HEK293 (cell line): ENCODE measurements at regions not wholly inside any gene's neighbourhood (a gene's known extent, or its start where the extent isn't known, plus 50 kb on each side); places are given as distances from the start of the nearest gene placed in this dataset.

ENCODE experiments used
- CTCF ChIA-PET: fragments of 350-600 bp; formaldehyde crosslinking; extraction: SDS; loops from one replicate; lab custom pipeline; 2021; ENCODE audit warnings: antibody characterized with exemption; lab: Yijun Ruan, JAX
- POLR2A ChIA-PET: fragments of 300-600 bp; formaldehyde crosslinking; extraction: SDS; loops from one replicate; lab custom pipeline; 2020; ENCODE audit warnings: antibody characterized with exemption, inconsistent platforms; lab: Yijun Ruan, JAX
- H3K27ac ChIP-seq: fragments of 200-500 bp; sonication (Bioruptor generic); 2 replicates; pipeline ENCODE4 v1.5.1; 2014; ENCODE audit warnings: low read depth, low read length, control low read depth, inconsistent platforms; ENCODE audit errors: extremely low read depth
- H3K36me3 ChIP-seq, 2 experiments: fragments of 200-500 bp in 1 of 2; sonication (Bioruptor generic) in 1 of 2; 1 replicate in 1 of 2; 2 replicates in 1 of 2; pipeline ENCODE4 v1.5.1; 2014 to 2017; ENCODE audit warnings: inconsistent platforms in 2 of 2, low read length in 2 of 2; ENCODE audit not compliant: control insufficient read depth in 2 of 2, insufficient read depth in 1 of 2
- H3K4me1 ChIP-seq: fragments of 200-500 bp; sonication (Bioruptor generic); 2 replicates; pipeline ENCODE4 v1.5.1; 2014; ENCODE audit warnings: mild to moderate bottlenecking, low read length, inconsistent platforms; ENCODE audit not compliant: control insufficient read depth, insufficient read depth
- H3K4me3 ChIP-seq: 2 replicates; pipeline ENCODE4 v1.5.1; 2011; ENCODE audit warnings: low read depth, mild to moderate bottlenecking, control low read depth, low read length, moderate library complexity
- H3K9me3 ChIP-seq: fragments of 200-500 bp; sonication (Bioruptor generic); 2 replicates; pipeline ENCODE4 v1.5.1; 2014; ENCODE audit warnings: low read depth, low read length, inconsistent platforms; ENCODE audit not compliant: control insufficient read depth, insufficient read depth
- EGR2 ChIP-seq: fragments of 450-650 bp; formaldehyde crosslinking; IDR thresholded peaks from 2 replicates; pipeline ENCODE4 v1.5.1; 2016; ENCODE audit warnings: low read depth, missing biosample characterization, missing genetic modification characterization
- FEZF1 ChIP-seq: fragments of 450-650 bp; formaldehyde crosslinking; IDR thresholded peaks from 2 replicates; pipeline ENCODE4 v1.5.1; 2016; ENCODE audit warnings: missing biosample characterization, missing genetic modification characterization
- HOXC10 ChIP-seq: sonication (generic); formaldehyde crosslinking; IDR thresholded peaks from 2 replicates; pipeline ENCODE4 v1.8.1; 2023; ENCODE audit warnings: mild to moderate bottlenecking, missing genetic modification reagents
- MEIS1 ChIP-seq: sonication (generic); formaldehyde crosslinking; IDR thresholded peaks from 2 replicates; pipeline ENCODE4 v1.8.1; 2022; ENCODE audit warnings: missing genetic modification reagents, mild to moderate bottlenecking, borderline replicate concordance
- OSR2 ChIP-seq: fragments of 450-650 bp; formaldehyde crosslinking; IDR thresholded peaks from 2 replicates; pipeline ENCODE4 v1.5.1; 2016; ENCODE audit warnings: missing biosample characterization, missing genetic modification characterization
- TRIM28 ChIP-seq: IDR thresholded peaks from 2 replicates; pipeline ENCODE4 v1.6.1; 2011; ENCODE audit warnings: low read length, control low read depth, borderline replicate concordance
- ZBTB17 ChIP-seq: fragments of 450-650 bp; formaldehyde crosslinking; IDR thresholded peaks from 2 replicates; pipeline ENCODE4 v1.5.1; 2016; ENCODE audit warnings: missing biosample characterization, missing genetic modification characterization
- ZBTB20 ChIP-seq: fragments of 450-650 bp; formaldehyde crosslinking; IDR thresholded peaks from 2 replicates; pipeline ENCODE4 v1.5.1; 2016; ENCODE audit warnings: missing biosample characterization, missing genetic modification characterization
- ZNF10 ChIP-seq: fragments of 450-650 bp; formaldehyde crosslinking; IDR thresholded peaks from 2 replicates; pipeline ENCODE4 v1.5.1; 2017; ENCODE audit warnings: missing biosample characterization, missing genetic modification characterization
- ZNF138 ChIP-seq: fragments of 450-650 bp; formaldehyde crosslinking; IDR thresholded peaks from 2 replicates; pipeline ENCODE4 v1.5.1; 2016; ENCODE audit warnings: missing biosample characterization, missing genetic modification characterization, borderline replicate concordance
- ZNF140 ChIP-seq: fragments of 450-650 bp; formaldehyde crosslinking; IDR thresholded peaks from 2 replicates; pipeline ENCODE4 v1.5.1; 2016; ENCODE audit warnings: missing biosample characterization, missing genetic modification characterization
- ZNF146 ChIP-seq: fragments of 450-650 bp; formaldehyde crosslinking; IDR thresholded peaks from 2 replicates; pipeline ENCODE4 v1.5.1; 2016; ENCODE audit warnings: missing biosample characterization, missing genetic modification characterization
- ZNF184 ChIP-seq: fragments of 450-650 bp; IDR thresholded peaks from 2 replicates; pipeline ENCODE4 v1.5.1; 2018; ENCODE audit warnings: missing biosample characterization, mild to moderate bottlenecking, missing genetic modification characterization
- ZNF221 ChIP-seq: fragments of 450-650 bp; formaldehyde crosslinking; IDR thresholded peaks from 2 replicates; pipeline ENCODE4 v1.5.1; 2017; ENCODE audit warnings: missing biosample characterization, missing genetic modification characterization, borderline replicate concordance
- ZNF266 ChIP-seq: fragments of 450-650 bp; formaldehyde crosslinking; IDR thresholded peaks from 2 replicates; pipeline ENCODE4 v1.5.1; 2016; ENCODE audit warnings: missing biosample characterization, missing genetic modification characterization, low read depth
- ZNF341 ChIP-seq: fragments of 450-650 bp; formaldehyde crosslinking; IDR thresholded peaks from 2 replicates; pipeline ENCODE4; 2016; ENCODE audit warnings: low read depth, missing biosample characterization, missing genetic modification characterization
- ZNF404 ChIP-seq: fragments of 450-650 bp; formaldehyde crosslinking; IDR thresholded peaks from 2 replicates; pipeline ENCODE4 v1.5.1; 2017; ENCODE audit warnings: missing biosample characterization, missing genetic modification characterization
- ZNF473 ChIP-seq: fragments of 450-650 bp; formaldehyde crosslinking; IDR thresholded peaks from 2 replicates; pipeline ENCODE4 v1.5.1; 2017; ENCODE audit warnings: missing biosample characterization, missing genetic modification characterization
- ZNF48 ChIP-seq: fragments of 450-650 bp; formaldehyde crosslinking; IDR thresholded peaks from 2 replicates; pipeline ENCODE4 v1.5.1; 2016; ENCODE audit warnings: missing biosample characterization, missing genetic modification characterization
- ZNF571 ChIP-seq: fragments of 450-650 bp; formaldehyde crosslinking; IDR thresholded peaks from 2 replicates; pipeline ENCODE4 v1.5.0; 2017; ENCODE audit warnings: missing biosample characterization, missing genetic modification characterization
- ZNF621 ChIP-seq: fragments of 450-650 bp; formaldehyde crosslinking; IDR thresholded peaks from 2 replicates; pipeline ENCODE4 v1.5.1; 2017; ENCODE audit warnings: missing biosample characterization, missing genetic modification characterization
- ZNF629 ChIP-seq: fragments of 450-650 bp; formaldehyde crosslinking; IDR thresholded peaks from 2 replicates; pipeline ENCODE4 v1.5.1; 2017; ENCODE audit warnings: missing biosample characterization, missing genetic modification characterization
- ZNF654 ChIP-seq: fragments of 450-650 bp; formaldehyde crosslinking; IDR thresholded peaks from 2 replicates; pipeline ENCODE4 v1.5.1; 2016; ENCODE audit warnings: low read depth, missing biosample characterization, missing genetic modification characterization
- ZNF785 ChIP-seq: fragments of 450-650 bp; formaldehyde crosslinking; IDR thresholded peaks from 2 replicates; pipeline ENCODE4 v1.5.1; 2016; ENCODE audit warnings: missing biosample characterization, missing genetic modification characterization
- TF ChIP-seq, protein P1 (sequence below): fragments of 450-650 bp; formaldehyde crosslinking; IDR thresholded peaks from 2 replicates; pipeline ENCODE4; 2016; ENCODE audit warnings: missing biosample characterization, missing genetic modification characterization
- TF ChIP-seq, protein P2 (sequence below): fragments of 450-650 bp; formaldehyde crosslinking; conservative IDR thresholded peaks from 2 replicates; pipeline ENCODE4 v1.5.1; 2016; ENCODE audit warnings: low read depth, missing biosample characterization, missing genetic modification characterization
- TF ChIP-seq, protein P3 (sequence below): fragments of 450-650 bp; formaldehyde crosslinking; IDR thresholded peaks from 2 replicates; pipeline ENCODE4 v1.5.1; 2017; ENCODE audit warnings: missing biosample characterization, missing genetic modification characterization
- TF ChIP-seq, protein P4 (sequence below): fragments of 450-650 bp; formaldehyde crosslinking; IDR thresholded peaks from 2 replicates; pipeline ENCODE4 v1.5.1; 2016; ENCODE audit warnings: missing biosample characterization, missing genetic modification characterization, low read depth

DNA sequence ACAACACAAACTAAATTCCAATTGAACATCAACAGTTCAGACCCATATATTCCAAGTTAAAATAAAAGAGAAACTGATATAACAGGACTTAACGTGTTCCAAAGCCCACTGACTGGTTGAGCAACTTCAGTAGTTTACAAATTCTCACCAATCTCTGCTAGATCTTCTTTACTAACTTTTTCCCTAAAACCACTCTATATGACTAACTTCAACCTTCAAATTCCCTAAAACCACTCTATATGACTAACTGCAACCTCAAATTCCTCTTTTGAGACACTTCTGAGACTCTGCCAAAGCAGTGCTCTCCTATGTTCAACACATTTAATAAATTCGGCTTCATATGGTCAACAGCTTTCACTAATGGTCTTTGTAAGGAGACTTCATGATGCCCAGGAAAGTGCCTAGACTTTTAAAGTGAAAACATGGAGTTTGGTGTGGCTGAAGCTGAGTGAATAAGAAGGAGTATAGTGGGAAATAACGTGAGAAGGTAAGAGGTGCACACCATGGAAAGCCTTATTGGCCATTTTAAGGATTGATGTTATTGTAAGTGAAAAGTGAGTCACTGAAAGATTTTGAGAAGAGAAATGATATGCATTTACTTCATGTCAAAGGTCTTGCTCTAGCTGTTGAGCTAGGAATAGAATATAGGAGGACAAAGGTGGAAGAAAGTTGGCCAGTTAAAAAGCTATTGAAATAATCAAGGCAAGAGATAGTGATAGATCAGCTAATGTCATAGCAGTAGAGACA, 134.0 kb upstream of the HCRTR2 start:
- ChIA-PET CTCF (no interaction called here), POLR2A (no interaction called here)
- no peaks in the 10 kb centered on the region for H3K9me3 ChIP-seq
- no peaks in the 10 kb centered on the region for H3K4me1 ChIP-seq
- TF ChIP-seq, protein P1, sequence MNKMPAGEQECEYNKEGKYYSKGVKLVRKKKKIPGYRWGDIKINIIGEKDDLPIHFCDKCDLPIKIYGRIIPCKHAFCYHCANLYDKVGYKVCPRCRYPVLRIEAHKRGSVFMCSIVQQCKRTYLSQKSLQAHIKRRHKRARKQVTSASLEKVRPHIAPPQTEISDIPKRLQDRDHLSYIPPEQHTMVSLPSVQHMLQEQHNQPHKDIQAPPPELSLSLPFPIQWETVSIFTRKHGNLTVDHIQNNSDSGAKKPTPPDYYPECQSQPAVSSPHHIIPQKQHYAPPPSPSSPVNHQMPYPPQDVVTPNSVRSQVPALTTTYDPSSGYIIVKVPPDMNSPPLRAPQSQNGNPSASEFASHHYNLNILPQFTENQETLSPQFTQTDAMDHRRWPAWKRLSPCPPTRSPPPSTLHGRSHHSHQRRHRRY = no peak
- TF ChIP-seq, protein P2, sequence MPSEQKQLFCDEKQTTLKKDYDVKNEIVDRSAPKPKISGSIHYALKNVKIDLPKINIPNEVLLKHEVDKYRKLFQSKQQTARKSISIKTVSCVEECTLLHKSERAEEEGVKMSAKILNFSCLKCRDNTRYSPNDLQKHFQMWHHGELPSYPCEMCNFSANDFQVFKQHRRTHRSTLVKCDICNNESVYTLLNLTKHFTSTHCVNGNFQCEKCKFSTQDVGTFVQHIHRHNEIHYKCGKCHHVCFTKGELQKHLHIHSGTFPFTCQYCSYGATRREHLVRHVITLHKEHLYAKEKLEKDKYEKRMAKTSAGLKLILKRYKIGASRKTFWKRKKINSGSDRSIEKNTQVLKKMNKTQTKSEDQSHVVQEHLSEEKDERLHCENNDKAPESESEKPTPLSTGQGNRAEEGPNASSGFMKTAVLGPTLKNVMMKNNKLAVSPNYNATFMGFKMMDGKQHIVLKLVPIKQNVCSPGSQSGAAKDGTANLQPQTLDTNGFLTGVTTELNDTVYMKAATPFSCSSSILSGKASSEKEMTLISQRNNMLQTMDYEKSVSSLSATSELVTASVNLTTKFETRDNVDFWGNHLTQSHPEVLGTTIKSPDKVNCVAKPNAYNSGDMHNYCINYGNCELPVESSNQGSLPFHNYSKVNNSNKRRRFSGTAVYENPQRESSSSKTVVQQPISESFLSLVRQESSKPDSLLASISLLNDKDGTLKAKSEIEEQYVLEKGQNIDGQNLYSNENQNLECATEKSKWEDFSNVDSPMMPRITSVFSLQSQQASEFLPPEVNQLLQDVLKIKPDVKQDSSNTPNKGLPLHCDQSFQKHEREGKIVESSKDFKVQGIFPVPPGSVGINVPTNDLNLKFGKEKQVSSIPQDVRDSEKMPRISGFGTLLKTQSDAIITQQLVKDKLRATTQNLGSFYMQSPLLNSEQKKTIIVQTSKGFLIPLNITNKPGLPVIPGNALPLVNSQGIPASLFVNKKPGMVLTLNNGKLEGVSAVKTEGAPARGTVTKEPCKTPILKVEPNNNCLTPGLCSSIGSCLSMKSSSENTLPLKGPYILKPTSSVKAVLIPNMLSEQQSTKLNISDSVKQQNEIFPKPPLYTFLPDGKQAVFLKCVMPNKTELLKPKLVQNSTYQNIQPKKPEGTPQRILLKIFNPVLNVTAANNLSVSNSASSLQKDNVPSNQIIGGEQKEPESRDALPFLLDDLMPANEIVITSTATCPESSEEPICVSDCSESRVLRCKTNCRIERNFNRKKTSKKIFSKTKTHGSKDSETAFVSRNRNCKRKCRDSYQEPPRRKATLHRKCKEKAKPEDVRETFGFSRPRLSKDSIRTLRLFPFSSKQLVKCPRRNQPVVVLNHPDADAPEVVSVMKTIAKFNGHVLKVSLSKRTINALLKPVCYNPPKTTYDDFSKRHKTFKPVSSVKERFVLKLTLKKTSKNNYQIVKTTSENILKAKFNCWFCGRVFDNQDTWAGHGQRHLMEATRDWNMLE = no peak
- no peak for TF ChIP-seq ZNF785 (tag by site-specific recombination)
- TF ChIP-seq HOXC10 (CRISPR knock-in tag) = no peak
- no peak for TF ChIP-seq EGR2 (tag by site-specific recombination)
- TF ChIP-seq ZNF266 (tag by site-specific recombination) = no peak
- no peak for TF ChIP-seq ZNF138
- no peak for TF ChIP-seq ZNF473 (tag by site-specific recombination)
- TF ChIP-seq ZNF571 (tag by site-specific recombination) = no peak
- TF ChIP-seq ZNF140 (tag by site-specific recombination) = no peak
- TF ChIP-seq, protein P3, sequence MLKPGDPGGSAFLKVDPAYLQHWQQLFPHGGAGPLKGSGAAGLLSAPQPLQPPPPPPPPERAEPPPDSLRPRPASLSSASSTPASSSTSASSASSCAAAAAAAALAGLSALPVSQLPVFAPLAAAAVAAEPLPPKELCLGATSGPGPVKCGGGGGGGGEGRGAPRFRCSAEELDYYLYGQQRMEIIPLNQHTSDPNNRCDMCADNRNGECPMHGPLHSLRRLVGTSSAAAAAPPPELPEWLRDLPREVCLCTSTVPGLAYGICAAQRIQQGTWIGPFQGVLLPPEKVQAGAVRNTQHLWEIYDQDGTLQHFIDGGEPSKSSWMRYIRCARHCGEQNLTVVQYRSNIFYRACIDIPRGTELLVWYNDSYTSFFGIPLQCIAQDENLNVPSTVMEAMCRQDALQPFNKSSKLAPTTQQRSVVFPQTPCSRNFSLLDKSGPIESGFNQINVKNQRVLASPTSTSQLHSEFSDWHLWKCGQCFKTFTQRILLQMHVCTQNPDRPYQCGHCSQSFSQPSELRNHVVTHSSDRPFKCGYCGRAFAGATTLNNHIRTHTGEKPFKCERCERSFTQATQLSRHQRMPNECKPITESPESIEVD = no peak
- no peak for TF ChIP-seq ZNF341
- H3K4me3 ChIP-seq = no peak overlapping the region
- H3K36me3 ChIP-seq = no peaks in the 10 kb centered on the region
- H3K27ac ChIP-seq = no peak overlapping the region

DNA sequence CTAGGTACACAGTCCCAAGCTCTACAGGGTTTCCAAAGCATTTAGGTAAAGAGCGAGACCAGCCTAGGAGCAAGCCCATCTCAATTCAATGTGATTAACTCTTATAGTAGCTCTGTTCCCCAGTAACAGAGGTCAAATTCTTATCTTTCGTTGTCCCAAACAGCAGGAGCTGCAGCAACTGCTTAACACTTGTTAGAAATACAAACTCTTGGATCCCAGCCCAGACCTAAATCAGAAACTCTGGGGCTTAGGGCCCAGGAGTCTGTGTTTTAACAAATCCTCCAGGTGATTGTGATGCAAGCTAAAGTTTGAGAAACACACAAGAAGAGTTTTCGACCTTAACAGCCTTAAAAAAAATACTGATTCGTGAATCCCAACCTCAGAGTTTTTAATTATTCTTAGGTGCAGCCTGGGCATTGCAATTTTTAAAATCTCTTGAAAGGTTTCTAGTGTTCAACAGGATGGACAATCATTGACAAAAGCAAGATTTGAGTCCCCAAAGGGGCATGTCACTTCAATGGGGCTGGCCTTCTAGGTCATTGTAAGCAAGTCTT, 127.4 kb upstream of the HCRTR2 start:
- ChIA-PET CTCF (no interaction called here), POLR2A (no interaction called here)
- Histone ChIP-seq H3K9me3 (no peaks in the 10 kb centered on the region), H3K36me3 (no peaks in the 10 kb centered on the region), H3K4me1 (peaks cover 12% of the 10 kb centered on the region), H3K4me3 (no peak overlapping the region), H3K27ac (no peak overlapping the region; the same call in 1 of the 2 replicates)
- TF ChIP-seq ZNF629 (tag by site-specific recombination) = no peak
- TF ChIP-seq ZBTB20 (tag by site-specific recombination) = peak; percentile 91
- no peak for TF ChIP-seq ZNF221
- no peak for TF ChIP-seq TRIM28
- TF ChIP-seq, protein P4, sequence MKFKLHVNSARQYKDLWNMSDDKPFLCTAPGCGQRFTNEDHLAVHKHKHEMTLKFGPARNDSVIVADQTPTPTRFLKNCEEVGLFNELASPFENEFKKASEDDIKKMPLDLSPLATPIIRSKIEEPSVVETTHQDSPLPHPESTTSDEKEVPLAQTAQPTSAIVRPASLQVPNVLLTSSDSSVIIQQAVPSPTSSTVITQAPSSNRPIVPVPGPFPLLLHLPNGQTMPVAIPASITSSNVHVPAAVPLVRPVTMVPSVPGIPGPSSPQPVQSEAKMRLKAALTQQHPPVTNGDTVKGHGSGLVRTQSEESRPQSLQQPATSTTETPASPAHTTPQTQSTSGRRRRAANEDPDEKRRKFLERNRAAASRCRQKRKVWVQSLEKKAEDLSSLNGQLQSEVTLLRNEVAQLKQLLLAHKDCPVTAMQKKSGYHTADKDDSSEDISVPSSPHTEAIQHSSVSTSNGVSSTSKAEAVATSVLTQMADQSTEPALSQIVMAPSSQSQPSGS (tag by site-specific recombination) = no peak
- peak; percentile 90 for TF ChIP-seq ZNF10 (tag by site-specific recombination)
- no peak for TF ChIP-seq ZNF654 (tag by site-specific recombination)
- TF ChIP-seq ZNF404 (tag by site-specific recombination) = no peak
- TF ChIP-seq ZNF146 (tag by site-specific recombination) = no peak
- no peak for TF ChIP-seq ZNF184 (tag by site-specific recombination)
- TF ChIP-seq ZNF621 (tag by site-specific recombination) = no peak
- no peak for TF ChIP-seq ZNF48 (tag by site-specific recombination)
- TF ChIP-seq OSR2 (tag by site-specific recombination) = peak; percentile 62; the same call in 1 of the 2 replicates
- 0 out of 2 replicates have a peak, but pooled peaks have one; percentile 17 for TF ChIP-seq FEZF1 (tag by site-specific recombination)
- no peak for TF ChIP-seq MEIS1
- TF ChIP-seq ZBTB17 = no peak
